ENCODE measurements at regions not wholly inside any gene's neighbourhood (a gene's known extent, or its start where the extent isn't known, plus 50 kb on each side); places are given as distances from the start of the nearest gene placed in this dataset.

- Histone ChIP-seq H3K36me3 (ENCODE audit: control insufficient read depth, insufficient read depth, low read length) (no peaks in the 10 kb centered on the region), H3K4me3 (ENCODE audit: low read depth, low read length) (no peak overlapping the region), H3K27me3 (ENCODE audit: control insufficient read depth, insufficient read depth, low read length) (no peaks in the 10 kb centered on the region)
- no peak for DNase-seq (ENCODE audit: low read depth)
- no peak for TF ChIP-seq CTCF (IDR thresholded peaks at IDR 0.05; ENCODE audit: insufficient read depth, low read depth, low read length)
- CTCF ChIA-PET: interaction anchor here (0.9 kb wide), 1 partner anchor 101 kb away, joined by 3 read pairs; no protein-coding TSS in a partner anchor
- POLR2A ChIA-PET: no interaction called here
Measured at GRCh38 chr1:232560940-232561339, 69.0 kb downstream of the SIPA1L2 start.

GRCh38 chr1:232558954-232559353 is 71.0 kb downstream of the SIPA1L2 start:
- ChIA-PET CTCF (no interaction called here), POLR2A (no interaction called here)
- H3K4me3 ChIP-seq (ENCODE audit: low read depth, low read length): no peak overlapping the region

GRCh38 chr1:232557502-232558191 is 72.3 kb downstream of the SIPA1L2 start:
- Histone ChIP-seq H3K36me3 (ENCODE audit: control insufficient read depth, insufficient read depth, low read length) (no peaks in the 10 kb centered on the region), H3K27me3 (ENCODE audit: control insufficient read depth, insufficient read depth, low read length) (no peaks in the 10 kb centered on the region), H3K4me3 (ENCODE audit: low read depth, low read length) (no peak overlapping the region)
- DNase-seq (ENCODE audit: low read depth): no peak
- ChIA-PET CTCF (no interaction called here), POLR2A (no interaction called here)
- TF ChIP-seq CTCF (IDR thresholded peaks at IDR 0.05; ENCODE audit: insufficient read depth, low read depth, low read length): no peak

More at GRCh38 chr1:232558954-232559353, 71.0 kb downstream of the SIPA1L2 start:
- Histone ChIP-seq H3K36me3 (ENCODE audit: control insufficient read depth, insufficient read depth, low read length) (no peaks in the 10 kb centered on the region), H3K27me3 (ENCODE audit: control insufficient read depth, insufficient read depth, low read length) (no peaks in the 10 kb centered on the region)
- no peak for DNase-seq (ENCODE audit: low read depth)
- no peak for TF ChIP-seq CTCF (IDR thresholded peaks at IDR 0.05; ENCODE audit: insufficient read depth, low read depth, low read length)

- POLR2A ChIA-PET: no interaction called here
- no peaks in the 10 kb centered on the region for H3K36me3 ChIP-seq (ENCODE audit: control insufficient read depth, insufficient read depth, low read length)
- no peaks in the 10 kb centered on the region for H3K27me3 ChIP-seq (ENCODE audit: control insufficient read depth, insufficient read depth, low read length)
- no peak for TF ChIP-seq CTCF (IDR thresholded peaks at IDR 0.05; ENCODE audit: insufficient read depth, low read depth, low read length)
- H3K4me3 ChIP-seq (ENCODE audit: low read depth, low read length): no peak overlapping the region
- no peak for DNase-seq (ENCODE audit: low read depth)
- CTCF ChIA-PET: interaction anchor here (1.2 kb wide), 1 partner anchor 8 kb away, joined by 3 read pairs; no protein-coding TSS in a partner anchor
Measured at GRCh38 chr1:232557096-232557495, 72.8 kb downstream of the SIPA1L2 start.

- H3K36me3 ChIP-seq (ENCODE audit: control insufficient read depth, insufficient read depth, low read length): no peaks in the 10 kb centered on the region
- no peak for TF ChIP-seq CTCF (IDR thresholded peaks at IDR 0.05; ENCODE audit: insufficient read depth, low read depth, low read length)
- ChIA-PET POLR2A (no interaction called here), CTCF (interaction anchor here (1.2 kb wide), 1 partner anchor 9 kb away, joined by 3 read pairs; no protein-coding TSS in a partner anchor)
- DNase-seq (ENCODE audit: low read depth): no peak
- H3K27me3 ChIP-seq (ENCODE audit: control insufficient read depth, insufficient read depth, low read length): no peaks in the 10 kb centered on the region
- no peak overlapping the region for H3K4me3 ChIP-seq (ENCODE audit: low read depth, low read length)
Measured at GRCh38 chr1:232556351-232556750, 73.6 kb downstream of the SIPA1L2 start.
